ENCODE measurements at regions not wholly inside any gene's neighbourhood (a gene's known extent, or its start where the extent isn't known, plus 50 kb on each side); places are given as distances from the start of the nearest gene placed in this dataset.

GRCh38 chr2:150759106-150759505 is 271.6 kb upstream of the RND3 start:
- no peak for TF ChIP-seq CTCF (IDR thresholded peaks at IDR 0.05; ENCODE audit: insufficient read depth, low read depth, low read length)
- no peak for TF ChIP-seq EZH2 (IDR thresholded peaks at IDR 0.05; ENCODE audit: insufficient read depth, low read length)

All from astrocyte (in vitro differentiated cells and primary cell).